Neural cell (in vitro differentiated cells): ENCODE measurements at regions not wholly inside any gene's neighbourhood (a gene's known extent, or its start where the extent isn't known, plus 50 kb on each side); places are given as distances from the start of the nearest gene placed in this dataset.

Experiments used
- H2AFZ ChIP-seq: fragments of 200-600, 300-800 bp; sonication (generic), shearing (Covaris generic); 2 replicates; pipeline ENCODE4 v1.6.0; 2014; ENCODE audit warnings: low read depth, mild to moderate bottlenecking, antibody characterized with exemption, low read length, moderate library complexity
- H3F3A ChIP-seq: fragments of 200-600 bp; shearing (Covaris generic); 2 replicates; pipeline ENCODE4 v1.6.1; 2016; ENCODE audit warnings: mild to moderate bottlenecking, moderate library complexity, mixed read lengths, antibody characterized with exemption, low read length; ENCODE audit not compliant: insufficient read depth, poor library complexity, severe bottlenecking
- H3K27ac ChIP-seq: fragments of 200-600, 300-800 bp; sonication (generic), shearing (Covaris generic); 2 replicates; pipeline ENCODE4 v1.5.1; 2014; ENCODE audit warnings: mild to moderate bottlenecking, low read length, moderate library complexity
- H3K27me3 ChIP-seq: fragments of 300-800, 200-600 bp; sonication (generic), shearing (Covaris generic); 2 replicates; pipeline ENCODE4 v1.6.0; 2014; ENCODE audit warnings: mild to moderate bottlenecking, low read depth, low read length, moderate library complexity; ENCODE audit not compliant: insufficient read depth
- H3K36me3 ChIP-seq: fragments of 300-800, 200-600 bp; sonication (generic), shearing (Covaris generic); 2 replicates; pipeline ENCODE4 v1.5.1; 2014; ENCODE audit warnings: mild to moderate bottlenecking, antibody characterized with exemption, low read length, moderate library complexity; ENCODE audit not compliant: insufficient read depth
- H3K4me2 ChIP-seq: fragments of 300-800, 200-600 bp; sonication (generic), shearing (Covaris generic); 2 replicates; pipeline ENCODE4 v1.6.0; 2014; ENCODE audit warnings: mild to moderate bottlenecking, low read length
- H3K4me3 ChIP-seq: fragments of 300-800, 200-600 bp; sonication (generic), shearing (Covaris generic); 2 replicates; pipeline ENCODE4 v1.5.1; 2014; ENCODE audit warnings: mild to moderate bottlenecking, low read length, moderate library complexity
- H3K79me2 ChIP-seq: fragments of 200-600 bp; shearing (Covaris generic); replicated peaks from 2 replicates; pipeline ENCODE4 v1.6.0; 2014; ENCODE audit warnings: mild to moderate bottlenecking, low read length, moderate library complexity; ENCODE audit not compliant: insufficient read depth
- H3K9ac ChIP-seq: fragments of 300-800, 200-600 bp; sonication (generic), shearing (Covaris generic); 2 replicates; pipeline ENCODE4 v1.6.1; 2016; ENCODE audit warnings: mild to moderate bottlenecking, low read length, mixed read lengths
- H3K9me2 ChIP-seq: fragments of 200-600 bp; shearing (Covaris generic); 2 replicates; pipeline ENCODE4 v1.6.1; 2016; ENCODE audit warnings: mild to moderate bottlenecking, low read length, mixed read lengths; ENCODE audit not compliant: insufficient read depth
- H3K9me3 ChIP-seq: fragments of 200-600, 300-800 bp; sonication (generic), shearing (Covaris generic); 2 replicates; pipeline ENCODE4 v1.6.1; 2016; ENCODE audit warnings: mild to moderate bottlenecking, mixed run types, low read length, moderate library complexity, mixed read lengths
- H4K20me1 ChIP-seq: fragments of 200-600 bp; shearing (Covaris generic); 2 replicates; pipeline ENCODE4 v1.6.1; 2016; ENCODE audit warnings: mild to moderate bottlenecking, mixed run types; ENCODE audit not compliant: insufficient read depth
- CTCF ChIP-seq: fragments of 450-650 bp; IDR thresholded peaks from 2 replicates; pipeline ENCODE4 v1.5.1; 2014; ENCODE audit warnings: antibody characterized with exemption, mild to moderate bottlenecking, moderate library complexity; ENCODE audit not compliant: poor library complexity, severe bottlenecking
- EP300 ChIP-seq: fragments of 450-650 bp; conservative IDR thresholded peaks from 2 replicates; pipeline ENCODE4 v1.6.1; 2014; ENCODE audit warnings: antibody characterized with exemption, mild to moderate bottlenecking, moderate library complexity; ENCODE audit not compliant: poor library complexity, severe bottlenecking
- EZH2 ChIP-seq: fragments of 200-600, 300-800 bp; shearing (Covaris generic), sonication (generic); IDR thresholded peaks from 2 replicates; pipeline ENCODE4 v1.6.1; 2014; ENCODE audit warnings: antibody characterized with exemption, low read length, borderline replicate concordance, mild to moderate bottlenecking; ENCODE audit not compliant: insufficient read depth, poor library complexity, severe bottlenecking
- MXI1 ChIP-seq: fragments of 450-650 bp; conservative IDR thresholded peaks from 2 replicates; pipeline ENCODE4 v1.6.1; 2014; ENCODE audit warnings: antibody characterized with exemption, mild to moderate bottlenecking; ENCODE audit not compliant: poor library complexity, severe bottlenecking
- POLR2AphosphoS5 ChIP-seq: IDR thresholded peaks from 2 replicates; pipeline ENCODE4 v1.6.1; 2012
- RAD21 ChIP-seq: fragments of 450-650 bp; conservative IDR thresholded peaks from 2 replicates; pipeline ENCODE4 v1.6.1; 2014; ENCODE audit warnings: antibody characterized with exemption, mild to moderate bottlenecking, moderate library complexity
- SMC3 ChIP-seq: fragments of 450-650 bp; conservative IDR thresholded peaks from 2 replicates; pipeline ENCODE4 v1.6.1; 2014; ENCODE audit warnings: antibody characterized with exemption, mild to moderate bottlenecking, moderate library complexity; ENCODE audit not compliant: poor library complexity
- TAF1 ChIP-seq: IDR thresholded peaks from 2 replicates; pipeline ENCODE4 v1.6.1; 2012; ENCODE audit warnings: low read depth
- TF ChIP-seq, protein P1 (sequence below): IDR thresholded peaks from 2 replicates; pipeline ENCODE4 v1.6.1; 2012; ENCODE audit warnings: borderline replicate concordance

DNA sequence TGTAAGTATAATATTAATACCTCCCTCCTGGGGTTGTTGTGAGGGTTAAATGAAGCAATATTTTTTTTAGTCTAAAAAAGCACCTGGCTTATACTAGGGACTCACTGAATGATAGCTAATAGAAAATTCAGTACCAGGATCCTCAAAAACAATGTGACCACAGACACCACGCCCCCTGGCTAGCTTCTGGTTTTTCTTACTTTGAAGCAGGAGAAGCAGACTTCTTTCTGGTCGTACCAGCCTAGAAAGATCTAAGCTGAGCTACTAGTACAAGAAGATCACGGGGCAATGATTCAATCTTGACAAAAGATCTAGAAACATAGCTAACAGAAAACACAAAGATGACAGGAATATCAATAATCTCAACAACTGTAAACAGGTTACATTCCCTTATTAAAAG is 218.5 kb upstream of the SLC30A5 start:
- Histone ChIP-seq H4K20me1 (no peaks in the 10 kb centered on the region), H3K79me2 (no peaks in the 10 kb centered on the region)

DNA sequence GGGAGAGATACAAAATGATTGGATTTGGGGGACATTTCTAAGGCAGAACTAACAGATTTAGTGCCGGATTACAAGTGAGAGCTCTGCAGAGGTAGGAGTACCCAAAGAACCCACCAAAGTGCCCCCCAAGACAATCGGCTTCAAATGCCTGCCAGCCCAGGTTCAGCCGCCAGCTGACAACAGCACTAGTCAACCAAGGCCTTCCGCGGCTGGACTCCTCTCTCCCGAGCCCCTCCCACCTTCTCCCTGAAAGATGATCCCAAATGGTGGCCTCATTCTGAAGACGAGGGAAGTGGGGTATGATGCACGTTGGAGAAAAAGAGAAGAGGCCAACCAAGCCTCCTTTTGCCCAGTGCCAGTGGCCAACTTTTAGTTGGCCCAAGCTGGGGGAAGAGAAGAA is 210.4 kb upstream of the SLC30A5 start:
- no peak overlapping the region for H3K4me2 ChIP-seq
- no peak for TF ChIP-seq POLR2AphosphoS5
- no peak for TF ChIP-seq CTCF
- TF ChIP-seq RAD21: no peak
- no peak for TF ChIP-seq TAF1
- no peak for TF ChIP-seq EZH2
- TF ChIP-seq SMC3: no peak
- no peak for TF ChIP-seq MXI1
- TF ChIP-seq, protein P1, sequence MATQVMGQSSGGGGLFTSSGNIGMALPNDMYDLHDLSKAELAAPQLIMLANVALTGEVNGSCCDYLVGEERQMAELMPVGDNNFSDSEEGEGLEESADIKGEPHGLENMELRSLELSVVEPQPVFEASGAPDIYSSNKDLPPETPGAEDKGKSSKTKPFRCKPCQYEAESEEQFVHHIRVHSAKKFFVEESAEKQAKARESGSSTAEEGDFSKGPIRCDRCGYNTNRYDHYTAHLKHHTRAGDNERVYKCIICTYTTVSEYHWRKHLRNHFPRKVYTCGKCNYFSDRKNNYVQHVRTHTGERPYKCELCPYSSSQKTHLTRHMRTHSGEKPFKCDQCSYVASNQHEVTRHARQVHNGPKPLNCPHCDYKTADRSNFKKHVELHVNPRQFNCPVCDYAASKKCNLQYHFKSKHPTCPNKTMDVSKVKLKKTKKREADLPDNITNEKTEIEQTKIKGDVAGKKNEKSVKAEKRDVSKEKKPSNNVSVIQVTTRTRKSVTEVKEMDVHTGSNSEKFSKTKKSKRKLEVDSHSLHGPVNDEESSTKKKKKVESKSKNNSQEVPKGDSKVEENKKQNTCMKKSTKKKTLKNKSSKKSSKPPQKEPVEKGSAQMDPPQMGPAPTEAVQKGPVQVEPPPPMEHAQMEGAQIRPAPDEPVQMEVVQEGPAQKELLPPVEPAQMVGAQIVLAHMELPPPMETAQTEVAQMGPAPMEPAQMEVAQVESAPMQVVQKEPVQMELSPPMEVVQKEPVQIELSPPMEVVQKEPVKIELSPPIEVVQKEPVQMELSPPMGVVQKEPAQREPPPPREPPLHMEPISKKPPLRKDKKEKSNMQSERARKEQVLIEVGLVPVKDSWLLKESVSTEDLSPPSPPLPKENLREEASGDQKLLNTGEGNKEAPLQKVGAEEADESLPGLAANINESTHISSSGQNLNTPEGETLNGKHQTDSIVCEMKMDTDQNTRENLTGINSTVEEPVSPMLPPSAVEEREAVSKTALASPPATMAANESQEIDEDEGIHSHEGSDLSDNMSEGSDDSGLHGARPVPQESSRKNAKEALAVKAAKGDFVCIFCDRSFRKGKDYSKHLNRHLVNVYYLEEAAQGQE: no peak
- TF ChIP-seq EP300: no peak
- no peaks in the 10 kb centered on the region for H3K79me2 ChIP-seq
- H3K9me2 ChIP-seq: no peaks in the 10 kb centered on the region
- no peak overlapping the region for H3K4me3 ChIP-seq
- no peak overlapping the region for H2AFZ ChIP-seq
- H3F3A ChIP-seq: no peaks in the 10 kb centered on the region
- no peak overlapping the region for H3K9ac ChIP-seq
- H3K36me3 ChIP-seq: no peaks in the 10 kb centered on the region
- H3K27me3 ChIP-seq: no peaks in the 10 kb centered on the region
- no peaks in the 10 kb centered on the region for H3K9me3 ChIP-seq
- no peak overlapping the region for H3K27ac ChIP-seq
- H4K20me1 ChIP-seq: no peaks in the 10 kb centered on the region

More for the DNA sequence above, 218.5 kb upstream of the SLC30A5 start:
- Histone ChIP-seq H3K27ac (no peak overlapping the region), H2AFZ (no peak overlapping the region), H3F3A (no peaks in the 10 kb centered on the region), H3K36me3 (no peaks in the 10 kb centered on the region), H3K9ac (no peak overlapping the region), H3K9me2 (no peaks in the 10 kb centered on the region), H3K4me2 (no peak overlapping the region), H3K27me3 (no peaks in the 10 kb centered on the region), H3K4me3 (no peak overlapping the region), H3K9me3 (no peaks in the 10 kb centered on the region)
- TF ChIP-seq EZH2: no peak
- TF ChIP-seq SMC3: no peak
- no peak for TF ChIP-seq CTCF
- TF ChIP-seq RAD21: no peak
- TF ChIP-seq, protein P1: no peak
- TF ChIP-seq MXI1: no peak
- TF ChIP-seq EP300: no peak
- no peak for TF ChIP-seq TAF1
